Ecto neural progenitor cell (in vitro differentiated cells): ENCODE measurements at regions not wholly inside any gene's neighbourhood (a gene's known extent, or its start where the extent isn't known, plus 50 kb on each side); places are given as distances from the start of the nearest gene placed in this dataset.

Experiments used
- DNase-seq: peaks from one replicate; pipeline ENCODE4 v3.0.0-alpha.2; 2018; ENCODE audit warnings: low spot score

DNA sequence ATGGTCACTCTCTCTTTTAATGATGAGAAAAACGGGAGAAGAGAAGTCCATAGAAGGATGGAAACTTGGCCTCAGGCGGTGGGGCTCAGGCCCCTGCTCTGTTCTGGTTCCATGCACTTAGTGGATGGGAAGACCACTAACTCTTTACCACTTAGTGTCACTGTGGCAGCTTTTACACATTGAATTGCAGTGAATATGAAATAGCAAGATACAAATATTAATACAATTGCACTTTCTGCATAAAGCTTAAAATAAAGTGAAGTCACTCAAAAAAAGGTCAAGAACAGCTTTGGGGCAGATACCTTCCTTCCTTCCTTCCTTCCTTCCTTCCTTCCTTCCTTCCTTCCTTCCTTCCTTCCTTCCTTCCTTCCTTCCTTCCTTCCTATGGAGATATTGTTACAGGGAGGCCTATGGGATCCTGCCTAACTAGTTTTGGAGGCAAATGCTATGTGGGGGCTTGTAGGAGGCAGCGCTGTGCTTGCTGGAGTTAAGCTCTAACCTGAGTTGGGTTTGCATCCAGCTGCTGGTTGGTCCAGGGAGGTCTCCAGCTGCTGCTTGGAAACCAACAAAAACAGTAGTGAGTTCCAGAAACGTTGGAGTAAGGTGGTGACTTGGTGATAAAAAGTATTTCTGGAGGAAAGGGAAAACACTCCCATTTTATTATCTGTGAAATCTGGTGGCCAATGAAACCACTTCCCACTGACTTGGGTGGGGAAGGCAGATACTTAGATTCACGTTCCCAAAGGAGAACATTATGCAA, 62.3 kb upstream of the NKX2-2 start:
- DNase-seq, result no peak

DNA sequence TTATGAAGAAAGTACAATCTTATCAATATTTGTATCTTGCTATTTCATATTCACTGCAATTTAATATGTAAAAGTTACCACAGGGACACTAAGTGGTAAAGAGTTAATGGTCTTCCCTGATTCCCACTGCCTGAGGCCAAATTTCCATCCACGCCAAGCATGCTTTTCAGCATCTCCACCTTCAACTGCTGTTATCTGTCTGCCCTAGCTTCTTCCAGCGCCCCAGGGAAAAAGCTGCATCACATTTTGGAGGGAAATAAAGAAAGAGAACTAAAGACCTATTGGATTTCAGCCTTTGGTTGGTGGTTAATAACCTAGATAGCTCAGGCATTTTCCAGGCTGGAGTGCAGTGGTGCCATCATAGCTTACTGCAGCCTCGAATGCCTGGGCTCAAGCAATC, 61.3 kb upstream of the NKX2-2 start:
- no peak for DNase-seq

DNA sequence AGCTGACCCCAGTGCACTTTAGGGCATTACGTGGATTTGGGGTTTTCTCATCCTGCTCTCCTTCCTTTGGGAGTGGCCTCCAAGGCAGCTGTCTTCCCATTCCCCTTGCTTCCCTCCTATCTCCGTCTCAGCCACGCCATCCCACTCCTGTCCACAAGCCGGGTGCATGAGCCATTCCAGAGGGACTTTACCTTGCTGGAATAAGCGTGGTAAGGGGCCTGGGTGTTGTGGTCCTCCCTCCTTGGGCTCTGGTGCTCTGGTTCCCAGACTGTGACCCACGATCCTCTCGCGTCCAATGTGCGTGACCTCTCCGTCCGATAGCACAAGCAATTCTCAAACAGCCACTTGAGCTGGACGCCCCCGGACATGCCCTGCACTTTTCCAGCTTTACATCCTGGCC, 60.6 kb upstream of the NKX2-2 start:
- DNase-seq, result no peak

DNA sequence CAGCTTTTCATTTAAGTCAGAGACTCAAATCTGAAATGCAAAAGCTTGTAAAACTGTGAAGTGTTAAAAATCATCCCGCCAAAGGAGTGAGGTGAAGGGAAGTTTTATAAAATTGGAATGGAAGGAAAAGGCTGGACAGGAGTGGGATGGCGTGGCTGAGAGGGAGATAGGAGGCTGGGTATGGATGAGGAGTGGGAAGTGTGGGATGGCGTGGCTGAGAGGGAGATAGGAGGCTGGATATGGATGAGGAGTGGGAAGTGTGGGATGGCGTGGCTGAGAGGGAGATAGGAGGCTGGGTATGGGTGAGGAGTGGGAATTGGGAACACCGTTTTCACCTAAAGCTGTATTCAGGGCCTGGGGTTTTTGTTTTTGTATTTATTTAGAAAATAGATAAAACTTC, 59.4 kb upstream of the NKX2-2 start:
- DNase-seq, result no peak

DNA sequence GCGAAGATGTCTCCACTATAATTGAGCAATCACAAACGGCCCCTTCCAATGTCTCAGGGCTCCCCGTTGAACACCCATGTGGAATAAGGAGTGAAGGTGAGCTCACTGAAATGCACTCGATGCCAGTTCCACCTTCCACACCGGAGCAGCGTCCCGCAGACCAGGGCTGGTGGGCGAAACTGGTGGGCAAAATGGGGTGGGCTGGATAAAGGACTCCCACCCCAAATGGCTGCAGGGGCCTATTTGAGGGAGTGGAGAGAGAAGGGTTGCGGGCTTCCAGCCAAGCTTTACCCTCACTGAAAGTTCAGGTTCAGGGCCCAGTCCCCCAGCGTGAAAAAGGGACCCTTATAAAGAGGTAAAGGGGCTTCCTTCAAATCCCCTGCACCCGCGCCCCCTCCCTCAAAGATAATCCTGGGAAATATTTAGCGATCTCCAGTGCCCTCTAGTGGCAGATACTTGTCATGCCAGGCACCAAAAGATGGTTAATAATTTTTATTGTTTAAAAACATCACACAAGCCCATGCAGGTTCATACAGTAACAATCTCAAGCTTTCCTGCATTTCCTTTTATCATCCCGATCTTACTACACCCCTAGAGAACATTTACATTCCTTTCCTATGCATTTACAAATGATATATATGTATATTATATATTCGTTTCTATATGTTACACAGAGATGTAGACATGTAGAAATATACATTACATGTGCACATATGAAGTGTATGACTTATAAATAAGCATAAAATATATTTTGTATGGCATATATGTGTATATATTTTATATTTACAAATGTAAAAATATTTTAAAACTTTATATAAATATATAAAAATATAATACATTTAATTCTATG, 58.2 kb upstream of the NKX2-2 start:
- peak; percentile 50 for DNase-seq

DNA sequence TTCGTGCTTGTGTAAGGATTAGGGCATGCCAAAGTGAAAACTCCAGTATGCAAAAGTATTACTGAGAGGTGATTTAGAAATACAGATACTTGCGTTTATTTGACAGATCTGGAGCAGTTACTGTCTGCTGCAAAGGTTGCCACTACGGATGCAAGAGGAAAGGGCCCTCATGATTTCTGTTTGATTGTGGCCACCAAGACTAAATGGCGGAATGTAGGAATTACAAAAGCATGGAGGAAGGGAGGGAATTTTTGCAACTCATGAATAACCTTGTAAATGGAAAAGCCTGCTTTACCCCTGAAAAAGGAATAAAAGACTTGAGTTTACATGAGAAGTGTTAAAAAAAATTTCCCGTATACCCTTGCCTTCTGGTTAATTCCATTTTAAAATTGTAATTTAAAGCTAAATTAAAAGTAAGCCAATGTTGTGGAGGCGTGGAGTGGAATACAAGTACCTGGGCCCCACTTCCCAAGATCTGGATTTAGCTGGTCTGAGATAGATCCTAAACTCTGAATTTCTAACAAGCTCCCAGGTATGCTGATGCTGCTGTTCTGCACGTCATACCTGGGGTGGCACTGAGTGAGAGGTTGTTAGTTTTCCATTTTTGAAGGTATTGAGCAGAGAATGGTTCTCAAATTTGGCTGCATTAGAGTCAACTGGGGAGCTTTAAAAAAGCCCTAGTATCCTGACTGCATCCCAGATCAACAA, 56.6 kb upstream of the NKX2-2 start:
- DNase-seq, result no peak

DNA sequence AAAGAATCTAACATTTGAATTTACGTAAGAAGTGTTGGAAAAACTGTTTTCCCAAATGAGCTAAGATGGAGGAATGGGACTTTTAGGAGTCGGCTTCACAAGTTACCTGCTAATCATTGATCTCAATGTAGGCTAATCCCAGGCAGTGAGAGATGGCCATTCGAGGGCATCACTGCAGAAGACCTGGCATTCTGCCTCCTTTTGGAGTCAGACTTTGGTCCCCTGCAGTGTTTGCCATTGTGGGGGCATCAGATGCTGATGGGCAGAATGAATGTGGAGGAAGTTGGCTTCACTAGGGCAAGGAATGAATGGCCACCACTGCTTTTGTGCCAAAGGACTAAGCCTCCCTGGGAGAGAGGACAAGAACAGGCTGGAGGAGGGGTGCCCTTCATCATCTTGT, 55.7 kb upstream of the NKX2-2 start:
- no peak for DNase-seq

DNA sequence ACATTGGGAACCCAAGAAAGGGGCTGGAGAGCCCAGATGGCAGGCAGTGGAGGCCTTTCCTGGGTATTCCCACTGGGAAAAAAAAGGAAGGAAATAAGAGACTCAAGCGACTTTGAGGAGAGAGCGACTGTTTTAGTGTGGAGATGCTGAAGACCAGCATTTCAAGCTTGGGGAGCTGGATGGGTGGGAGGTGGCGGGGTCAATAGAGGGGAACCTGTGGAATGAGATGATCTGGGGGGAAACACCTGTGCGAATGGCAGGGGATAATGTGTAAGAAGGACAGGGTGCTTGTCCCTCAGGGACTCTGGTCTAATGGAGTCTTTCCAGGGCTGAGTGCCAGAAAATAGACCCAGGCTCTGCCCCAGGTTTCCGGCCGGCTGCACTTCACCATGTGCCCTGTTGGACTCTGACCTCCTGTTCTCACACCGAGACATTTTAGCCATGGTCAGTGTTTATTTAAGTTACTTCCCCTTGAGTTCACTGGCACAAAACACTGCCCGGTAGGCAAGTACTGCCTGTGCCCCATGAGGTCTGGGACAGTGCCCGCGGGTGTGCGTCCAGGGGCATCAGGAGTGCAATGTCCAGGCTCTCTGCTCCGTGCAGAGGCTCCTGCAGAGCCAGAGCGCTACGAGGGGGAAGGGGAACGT, 50.4 kb upstream of the NKX2-2 start:
- no peak for DNase-seq
